DMS53 treated with DMSO at 0.1 percent for 48 hours (cell line): ENCODE measurements at regions not wholly inside any gene's neighbourhood (a gene's known extent, or its start where the extent isn't known, plus 50 kb on each side); places are given as distances from the start of the nearest gene placed in this dataset.

Experiments
- DNase-seq: peaks from one replicate; lab custom pipeline; 2025; ENCODE audit not compliant: unreplicated experiment; lab: John Stamatoyannopoulos, UW

GRCh38 chr4:30837131-30837539, 117.0 kb downstream of the PCDH7 start:
- DNase-seq = no peak

GRCh38 chr4:30837861-30838260, 117.7 kb downstream of the PCDH7 start:
- DNase-seq = no peak

DNA sequence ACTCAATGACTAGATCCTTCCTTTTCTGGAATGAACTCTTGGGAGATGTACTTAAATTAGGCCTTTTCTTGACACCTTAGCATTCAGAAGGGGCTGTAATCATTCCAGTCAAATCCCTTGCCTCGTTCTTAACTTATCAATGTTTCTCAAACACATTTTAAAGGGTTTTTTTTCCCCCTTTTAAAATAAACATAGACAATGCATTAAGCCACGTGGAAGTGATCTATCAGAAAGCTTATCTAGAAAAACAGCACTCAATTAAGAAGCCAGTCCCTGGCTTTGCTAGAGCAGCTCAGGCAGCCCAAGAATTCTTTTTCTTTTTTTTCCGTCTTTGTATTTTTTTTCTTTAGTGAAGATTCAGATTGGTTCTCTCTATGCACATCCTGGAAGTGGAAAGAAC, 118.2 kb downstream of the PCDH7 start:
- no peak for DNase-seq

DNA sequence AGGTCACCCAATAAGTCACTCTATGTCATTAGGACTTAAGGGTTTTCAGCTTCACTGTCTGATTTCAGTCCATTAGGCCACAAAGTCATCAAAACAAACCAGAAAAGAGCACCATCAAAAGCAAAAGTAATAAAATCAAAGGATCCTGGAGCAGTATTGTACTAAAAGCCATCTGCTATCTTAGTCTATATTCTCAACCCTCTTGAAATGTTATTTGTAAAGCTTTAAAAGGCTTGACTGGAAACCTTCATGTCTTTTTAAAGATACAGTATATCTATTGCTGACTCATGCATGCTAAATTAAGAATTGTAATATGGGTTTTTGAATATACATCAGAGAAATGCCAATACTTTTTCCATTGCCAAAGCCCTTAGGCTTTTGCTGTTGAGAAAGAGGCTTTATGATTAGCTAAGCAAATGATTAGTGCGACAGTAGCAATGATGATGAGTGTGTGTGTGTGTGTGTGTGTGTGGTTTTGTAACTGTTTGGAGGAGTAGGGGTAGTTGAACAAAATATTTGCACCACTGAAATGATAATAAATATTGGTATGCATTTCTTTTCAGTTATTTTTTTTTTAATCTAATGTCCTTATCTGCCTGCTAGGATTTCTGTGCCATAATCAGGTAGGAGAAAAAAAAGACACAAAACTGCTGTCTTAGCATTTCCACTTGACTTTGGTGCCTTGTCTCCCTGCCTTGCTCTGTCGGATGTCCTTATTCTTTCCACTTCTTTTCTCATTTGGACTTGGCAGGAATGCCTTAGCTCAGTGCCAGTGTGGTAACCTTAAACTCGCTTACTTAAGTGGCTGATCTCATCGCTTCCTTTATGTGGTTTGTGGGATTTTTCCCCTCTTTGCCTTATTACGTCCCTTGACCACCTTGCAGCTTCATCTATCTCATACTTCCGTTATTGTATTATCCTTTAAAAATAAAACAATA, 119.7 kb downstream of the PCDH7 start:
- no peak for DNase-seq

DNA sequence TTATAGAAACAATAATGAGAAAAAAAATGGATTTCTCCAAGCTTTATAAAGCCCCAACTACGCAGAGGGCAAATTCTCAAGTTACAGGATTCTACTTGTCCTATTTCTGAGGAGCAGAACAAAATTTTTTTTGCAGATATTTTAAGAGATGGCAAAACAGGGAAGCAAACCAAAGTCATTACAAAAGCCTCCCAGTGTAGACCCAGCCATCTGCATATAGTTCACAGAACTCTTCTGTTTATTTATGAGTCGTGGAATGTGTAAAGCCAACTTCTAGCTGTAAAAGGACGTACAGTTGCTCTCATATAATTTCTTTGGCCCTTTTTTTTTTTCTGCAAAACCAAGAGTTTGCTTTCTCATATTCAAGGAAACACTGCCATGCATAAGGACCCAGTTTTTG, 120.4 kb downstream of the PCDH7 start:
- DNase-seq = no peak

GRCh38 chr4:30842142-30842541, 122.0 kb downstream of the PCDH7 start:
- no peak for DNase-seq

DNA sequence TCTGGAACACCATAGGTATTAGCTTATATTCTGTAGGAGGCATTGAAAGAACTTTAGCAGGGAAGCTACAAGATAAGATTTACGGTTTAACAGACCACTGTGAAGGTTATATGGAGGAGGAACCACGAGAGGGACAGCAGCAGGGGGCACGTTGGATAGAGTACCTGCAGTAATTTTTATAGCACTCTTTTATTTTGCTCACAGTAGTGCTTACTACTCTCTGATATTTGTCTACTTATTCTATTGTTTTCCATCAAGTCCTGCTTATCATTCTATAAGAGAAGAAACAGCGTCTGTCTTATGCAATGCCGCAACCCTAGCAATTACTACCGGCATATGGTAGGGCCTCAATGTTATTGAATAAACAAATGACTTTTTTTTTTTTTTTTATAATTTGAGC, 122.5 kb downstream of the PCDH7 start:
- no peak for DNase-seq

DNA sequence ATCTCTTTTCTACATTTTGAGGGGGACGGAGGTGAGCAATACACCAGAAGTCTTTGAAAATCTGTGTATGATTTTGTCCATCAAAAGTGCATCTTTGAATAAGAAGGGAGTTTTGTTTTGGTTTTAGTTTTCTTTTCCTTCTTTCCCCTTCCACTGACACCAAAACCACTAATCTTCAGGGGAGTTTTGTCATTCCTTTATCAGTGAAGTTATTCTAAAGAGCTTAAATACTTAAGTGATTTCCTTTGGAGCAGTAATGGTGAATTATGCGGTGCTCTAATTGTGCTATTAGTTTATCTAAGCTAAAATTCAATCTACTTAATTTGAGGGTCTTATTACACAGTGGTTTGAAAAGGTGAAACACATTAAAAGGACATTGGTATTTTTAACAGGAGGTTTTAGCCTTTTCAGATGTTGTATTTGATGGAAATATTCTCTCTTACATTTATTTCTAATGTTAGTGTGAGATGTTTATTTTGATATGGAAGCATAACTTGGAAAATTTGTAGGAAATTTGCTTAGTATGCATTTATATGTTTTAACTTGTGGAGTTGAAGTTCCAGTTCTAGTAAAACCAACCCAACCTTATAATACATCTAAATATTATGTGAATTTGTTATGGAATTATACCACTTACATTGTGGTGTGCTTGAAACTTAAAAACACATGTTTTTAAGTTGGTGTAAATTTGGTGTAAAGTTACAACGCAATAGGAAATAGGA, 124.9 kb downstream of the PCDH7 start:
- no peak for DNase-seq

GRCh38 chr4:30847167-30847566, 127.0 kb downstream of the PCDH7 start:
- no peak for DNase-seq

GRCh38 chr4:30847958-30848357, 127.8 kb downstream of the PCDH7 start:
- no peak for DNase-seq

DNA sequence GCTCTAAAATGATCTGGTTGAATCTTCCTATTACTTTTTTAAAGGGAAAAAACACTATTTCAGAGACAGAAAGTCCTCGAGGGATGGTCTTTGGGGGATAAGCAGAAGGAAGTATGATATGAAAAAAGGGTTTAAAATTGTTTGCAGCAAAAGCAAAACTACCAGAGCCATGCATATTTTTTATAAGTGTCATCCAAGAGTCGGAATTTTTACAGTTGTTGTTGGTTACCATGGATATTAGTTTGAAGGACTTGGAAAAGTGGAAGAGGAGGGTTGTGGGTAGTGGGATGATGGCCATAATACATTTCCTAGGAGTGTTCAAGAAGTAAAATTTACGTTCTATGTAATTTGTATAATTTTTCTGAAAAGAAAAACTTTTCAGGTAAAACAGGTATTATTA, 134.4 kb downstream of the PCDH7 start:
- DNase-seq = no peak

DNA sequence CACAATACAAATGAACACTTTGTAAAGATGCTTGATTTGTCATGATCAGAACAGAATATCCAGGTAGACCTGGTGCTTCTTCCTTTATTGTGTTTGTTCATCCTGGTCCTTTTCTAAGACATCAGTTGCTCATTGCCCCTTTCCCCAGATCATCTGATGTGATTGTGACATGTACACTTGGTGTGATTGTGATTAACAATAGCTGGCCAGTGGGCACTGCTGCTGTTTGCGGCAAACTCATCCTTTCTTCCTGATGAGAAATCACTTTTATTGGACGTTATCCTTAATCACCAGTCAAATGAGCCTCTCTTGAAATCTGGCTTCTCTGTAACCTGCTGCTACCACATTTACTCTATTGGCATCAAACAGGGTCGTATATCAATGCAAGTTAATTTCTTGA, 135.1 kb downstream of the PCDH7 start:
- no peak for DNase-seq

GRCh38 chr4:30856795-30857564, 136.8 kb downstream of the PCDH7 start:
- DNase-seq = no peak

DNA sequence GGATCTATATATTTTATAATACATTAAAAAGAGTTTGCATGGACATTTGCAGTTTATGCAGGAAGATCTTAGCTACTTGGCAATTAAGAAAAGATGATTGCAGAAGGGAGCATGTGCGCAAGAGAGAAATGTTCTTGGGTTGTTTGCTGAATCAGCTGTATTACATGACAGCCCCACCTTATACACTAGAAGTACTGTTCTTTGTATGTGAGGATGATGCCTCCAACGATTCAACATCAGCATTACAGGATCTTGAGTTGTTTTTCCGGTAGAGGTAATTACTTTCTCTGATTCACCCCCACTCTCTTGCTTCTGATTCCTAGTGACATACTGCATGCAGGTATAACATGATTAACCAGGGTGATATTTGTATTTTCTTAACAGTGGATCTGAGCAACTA, 140.8 kb downstream of the PCDH7 start:
- no peak for DNase-seq

- no peak for DNase-seq
Measured at GRCh38 chr4:30862196-30862595, 142.0 kb downstream of the PCDH7 start.

DNA sequence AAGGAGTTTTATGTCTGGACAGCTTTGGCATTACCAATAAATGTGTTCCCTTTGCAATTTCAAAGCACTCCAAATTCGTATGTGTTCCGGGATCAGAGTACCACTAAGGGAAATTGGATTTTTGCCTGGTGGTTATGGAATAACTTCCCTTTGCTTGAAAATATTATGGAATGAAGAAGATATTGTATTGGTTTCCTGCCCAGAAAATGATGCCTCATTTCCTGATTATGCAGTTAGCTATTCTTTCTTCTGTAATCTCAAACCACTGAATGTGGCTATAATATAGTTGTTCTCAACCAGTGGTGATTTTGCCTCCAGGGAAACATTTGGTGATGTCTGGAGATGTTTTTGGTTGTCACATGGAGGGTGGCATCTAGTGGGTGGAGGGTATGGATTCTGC, 142.9 kb downstream of the PCDH7 start:
- no peak for DNase-seq

DNA sequence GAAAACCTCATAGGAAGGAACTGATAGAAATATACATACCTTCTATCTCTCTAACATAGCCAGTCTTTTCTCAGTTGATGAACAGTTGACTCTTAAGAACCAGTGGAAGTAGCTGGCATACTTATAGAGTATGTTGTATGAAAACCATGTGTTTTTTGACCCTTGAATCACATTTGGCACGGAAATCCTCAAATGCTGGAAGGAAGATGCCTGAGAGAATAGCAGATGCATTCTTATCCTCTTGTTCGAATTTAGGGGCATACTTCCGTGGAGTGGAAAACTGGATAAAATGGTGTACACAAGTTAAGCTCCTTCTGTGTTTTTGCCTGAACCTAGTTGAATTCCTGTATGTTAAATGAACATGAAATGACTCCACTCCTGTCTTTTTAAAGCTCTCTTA, 145.5 kb downstream of the PCDH7 start:
- no peak for DNase-seq

DNA sequence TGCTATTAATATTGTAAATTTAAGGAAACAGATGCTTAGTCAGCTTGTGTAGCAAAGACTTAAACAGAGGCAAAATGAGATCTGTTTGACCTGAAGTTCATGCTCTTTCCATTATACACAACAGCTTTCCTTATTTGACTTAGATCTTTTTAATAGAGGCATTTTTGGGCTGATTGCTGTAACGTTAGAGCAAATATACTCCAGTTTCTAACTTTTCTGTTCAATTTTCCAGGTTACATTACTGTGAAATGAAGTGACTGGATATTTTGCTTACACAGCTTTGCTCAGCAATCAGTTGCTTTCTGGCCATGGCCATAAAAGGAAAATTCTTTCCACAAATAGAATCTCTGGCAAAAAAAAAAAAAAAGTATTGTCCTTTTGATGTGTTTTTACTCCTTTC, 146.2 kb downstream of the PCDH7 start:
- no peak for DNase-seq

- no peak for DNase-seq
Measured at GRCh38 chr4:30866907-30867306, 146.7 kb downstream of the PCDH7 start.

DNA sequence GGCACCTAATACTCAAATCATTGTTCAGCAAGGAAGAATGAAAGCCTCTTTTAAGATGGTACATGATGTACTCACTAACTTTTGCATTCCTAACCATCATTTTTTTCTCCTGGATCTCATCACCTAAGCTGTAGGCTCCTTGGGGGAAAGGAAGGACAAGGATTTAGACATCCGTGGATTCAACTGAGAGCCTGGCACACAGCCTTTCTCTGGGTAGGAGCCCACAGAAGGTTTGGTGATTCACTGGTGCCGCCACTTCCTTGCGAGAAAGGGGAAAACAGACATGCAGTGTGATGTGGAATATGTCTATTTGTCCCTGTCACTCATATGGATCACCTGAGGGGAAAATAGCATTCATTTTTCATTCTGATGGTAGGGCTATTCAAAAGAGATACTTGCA, 147.3 kb downstream of the PCDH7 start:
- DNase-seq = no peak

- no peak for DNase-seq
Measured at GRCh38 chr4:30868111-30868895, 148.1 kb downstream of the PCDH7 start.
